SK-N-MC (cell line): ENCODE measurements at regions not wholly inside any gene's neighbourhood (a gene's known extent, or its start where the extent isn't known, plus 50 kb on each side); places are given as distances from the start of the nearest gene placed in this dataset.
A peak's percentile ranks its signal among the peaks of the same experiment; 100 is the strongest.
"Not testable (repeated sequence)": the region's sequence is repeated elsewhere in the genome, so short reads cannot be mapped to it uniquely, and the experiment has no call there.

ENCODE experiments used
- DNase-seq: peaks from one replicate; pipeline ENCODE4 v3.0.0-alpha.2; 2011; ENCODE audit warnings: low read depth, low spot score
- H3K27ac ChIP-seq: fragments of 200-600 bp; sonication (generic); 2 replicates; pipeline ENCODE4 v1.5.1; 2016; ENCODE audit warnings: mixed run types
- H3K36me3 ChIP-seq: fragments of 200-600 bp; sonication (generic); 2 replicates; pipeline ENCODE4 v1.6.1; 2017; ENCODE audit warnings: antibody characterized with exemption, low read length, mixed read lengths; ENCODE audit not compliant: insufficient read depth
- H3K4me3 ChIP-seq: fragments of 200-600 bp; sonication (generic); 2 replicates; pipeline ENCODE4 v1.5.1; 2016
- H3K9ac ChIP-seq: fragments of 200-600 bp; sonication (generic); 2 replicates; pipeline ENCODE4 v1.8.0; 2017; ENCODE audit warnings: mixed run types, mixed read lengths; ENCODE audit not compliant: insufficient read length
- H3K9me3 ChIP-seq: fragments of 200-600 bp; sonication (generic); 2 replicates; pipeline ENCODE4 v1.6.1; 2017; ENCODE audit warnings: low read depth, mild to moderate bottlenecking, antibody characterized with exemption, low read length, moderate library complexity, mixed read lengths
- EZH2 ChIP-seq: fragments of 200-600 bp; sonication (generic); IDR thresholded peaks from one replicate; pipeline ENCODE4 v1.6.1; 2017; ENCODE audit warnings: antibody characterized with exemption
- FOXP2 ChIP-seq: optimal IDR thresholded peaks from 2 replicates; pipeline ENCODE3; 2011; ENCODE audit warnings: mild to moderate bottlenecking, moderate library complexity; ENCODE audit not compliant: insufficient read depth; ENCODE audit errors: extremely low read length, control extremely low read depth
- POLR2AphosphoS5 ChIP-seq: IDR thresholded peaks from 2 replicates; pipeline ENCODE4 v1.6.1; 2012; ENCODE audit warnings: mild to moderate bottlenecking, low read depth, low read length, borderline replicate concordance

GRCh38 chr11:38756537-38756936 is 2158.5 kb upstream of the RAG2 start:
- Histone ChIP-seq H3K9me3 (no peaks in the 10 kb centered on the region), H3K9ac (no peak overlapping the region), H3K36me3 (no peaks in the 10 kb centered on the region), H3K4me3 (no peak overlapping the region), H3K27ac (no peak overlapping the region)
- no peak for TF ChIP-seq EZH2
- TF ChIP-seq POLR2AphosphoS5 = no peak
- DNase-seq = no peak

GRCh38 chr11:38751421-38751820 is 2153.4 kb upstream of the RAG2 start:
- TF ChIP-seq EZH2 (no peak), FOXP2 (no peak), POLR2AphosphoS5 (no peak)
- DNase-seq = no peak
- Histone ChIP-seq H3K4me3 (no peak overlapping the region), H3K9me3 (no peaks in the 10 kb centered on the region), H3K27ac (no peak overlapping the region), H3K36me3 (no peaks in the 10 kb centered on the region), H3K9ac (no peak overlapping the region)

GRCh38 chr11:38746516-38746915 is 2148.5 kb upstream of the RAG2 start:
- not testable (repeated sequence) for H3K9ac ChIP-seq, H3K27ac ChIP-seq, H3K36me3 ChIP-seq, H3K4me3 ChIP-seq, DNase-seq, H3K9me3 ChIP-seq

- Histone ChIP-seq H3K36me3 (no peaks in the 10 kb centered on the region), H3K27ac (no peak overlapping the region), H3K9ac (no peak overlapping the region), H3K4me3 (no peak overlapping the region), H3K9me3 (no peaks in the 10 kb centered on the region)
- no peak for TF ChIP-seq POLR2AphosphoS5
- no peak for TF ChIP-seq EZH2
- no peak for TF ChIP-seq FOXP2
- no peak for DNase-seq
Observed at GRCh38 chr11:38723361-38723760, 2125.3 kb upstream of the RAG2 start.

- no peak overlapping the region for H3K4me3 ChIP-seq
- TF ChIP-seq POLR2AphosphoS5 = no peak
- no peak for TF ChIP-seq FOXP2
- H3K9me3 ChIP-seq = no peaks in the 10 kb centered on the region
- no peak for DNase-seq
- H3K9ac ChIP-seq = no peak overlapping the region
- H3K36me3 ChIP-seq = no peaks in the 10 kb centered on the region
- peak overlapping the region; percentile 21; the same call in 1 of the 2 replicates for H3K27ac ChIP-seq
Observed at GRCh38 chr11:38721586-38722315, 2123.7 kb upstream of the RAG2 start.

GRCh38 chr11:38718659-38719058 is 2120.6 kb upstream of the RAG2 start:
- TF ChIP-seq EZH2 = no peak
- no peak for TF ChIP-seq FOXP2
- TF ChIP-seq POLR2AphosphoS5 = no peak
- H3K27ac ChIP-seq = no peak overlapping the region
- no peak overlapping the region for H3K9ac ChIP-seq
- no peaks in the 10 kb centered on the region for H3K36me3 ChIP-seq
- DNase-seq = no peak
- H3K4me3 ChIP-seq = no peak overlapping the region
- no peaks in the 10 kb centered on the region for H3K9me3 ChIP-seq

- no peaks in the 10 kb centered on the region for H3K36me3 ChIP-seq
- H3K9me3 ChIP-seq = no peaks in the 10 kb centered on the region
- H3K4me3 ChIP-seq = no peak overlapping the region
- no peak overlapping the region for H3K9ac ChIP-seq
- no peak for DNase-seq
- no peak overlapping the region for H3K27ac ChIP-seq
- TF ChIP-seq FOXP2 = no peak
- no peak for TF ChIP-seq POLR2AphosphoS5
- no peak for TF ChIP-seq EZH2
Observed at GRCh38 chr11:38718049-38718448, 2120.0 kb upstream of the RAG2 start.

- no peaks in the 10 kb centered on the region for H3K36me3 ChIP-seq
- DNase-seq = no peak
- TF ChIP-seq POLR2AphosphoS5 = no peak
- no peak for TF ChIP-seq EZH2
- TF ChIP-seq FOXP2 = no peak
- no peak overlapping the region for H3K4me3 ChIP-seq
- H3K27ac ChIP-seq = no peak overlapping the region
- no peaks in the 10 kb centered on the region for H3K9me3 ChIP-seq
- H3K9ac ChIP-seq = no peak overlapping the region
Observed at GRCh38 chr11:38711110-38711509, 2113.1 kb upstream of the RAG2 start.

- H3K9ac ChIP-seq = no peak overlapping the region
- TF ChIP-seq FOXP2 (no peak), POLR2AphosphoS5 (no peak), EZH2 (no peak)
Observed at GRCh38 chr11:38710262-38710661, 2112.2 kb upstream of the RAG2 start.

More at GRCh38 chr11:38710262-38710661, 2112.2 kb upstream of the RAG2 start:
- Histone ChIP-seq H3K27ac (no peak overlapping the region), H3K4me3 (no peak overlapping the region), H3K36me3 (no peaks in the 10 kb centered on the region), H3K9me3 (no peaks in the 10 kb centered on the region)
- no peak for DNase-seq
